Medulla oblongata (tissue), 1 donor: ENCODE measurements at regions not wholly inside any gene's neighbourhood (a gene's known extent, or its start where the extent isn't known, plus 50 kb on each side); places are given as distances from the start of the nearest gene placed in this dataset.

ENCODE experiments used
- DNase-seq: peaks from one replicate; pipeline ENCODE4 v3.0.0-alpha.2; 2015; ENCODE audit errors: extremely low spot score

DNA sequence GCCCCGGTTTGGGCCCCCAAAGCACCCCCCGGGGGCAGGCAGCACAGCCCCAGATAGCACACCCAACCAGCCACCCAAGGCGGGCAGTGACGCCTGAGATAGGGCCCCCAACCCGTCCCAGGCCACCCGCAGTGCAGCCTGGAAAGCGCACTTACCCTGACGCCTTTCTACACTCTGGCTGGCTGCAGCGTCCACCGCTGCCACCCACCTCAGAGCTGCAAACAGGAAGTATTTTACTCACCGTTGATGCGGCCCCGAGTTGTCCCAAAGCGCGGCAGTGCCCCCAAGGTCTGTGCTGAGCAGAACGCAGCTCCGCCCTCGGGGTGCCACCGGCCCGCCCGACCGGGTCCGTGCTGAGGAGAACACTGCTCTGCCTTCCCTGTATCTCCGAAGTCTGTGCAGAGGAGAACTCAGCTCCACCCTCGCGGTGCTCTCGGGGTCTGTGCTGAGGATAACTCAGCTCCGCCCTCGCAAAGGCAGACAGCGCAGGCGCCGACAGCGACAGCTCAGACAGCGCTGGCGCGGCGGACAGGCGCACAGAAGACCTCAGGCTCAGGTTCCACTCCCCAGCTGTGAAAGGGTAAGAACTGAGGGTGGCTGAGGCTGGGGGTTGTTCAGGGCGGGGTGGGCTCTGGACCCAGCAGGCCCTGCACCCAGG, 786.9 kb downstream of the CDY1 start:
- DNase-seq: no peak

- no peak for DNase-seq
These were observed 787.4 kb downstream of the CDY1 start for GRCh38 chrY:26409329-26409712.
